Aorta (tissue), 5 donors: ENCODE measurements at regions not wholly inside any gene's neighbourhood (a gene's known extent, or its start where the extent isn't known, plus 50 kb on each side); places are given as distances from the start of the nearest gene placed in this dataset.
"Not testable (repeated sequence)": the region's sequence is repeated elsewhere in the genome, so short reads cannot be mapped to it uniquely, and the experiment has no call there.

Source experiments
- ATAC-seq: fragments of 200-7000 bp; cut with Tn5 transposase; one replicate; pipeline ENCODE4 v1.9.1; 2022; ENCODE audit warnings: moderate library complexity; ENCODE audit not compliant: low FRiP score
- DNase-seq, 2 donors: peaks; one replicate each; pipeline ENCODE4 v3.0.0-alpha.2; 2020
- H3K27ac ChIP-seq, 2 donors: one replicate each; pipeline ENCODE4 v1.5.1; 2013; ENCODE audit warnings: low read length in 2 of 2, mild to moderate bottlenecking in 2 of 2, moderate library complexity in 2 of 2, control low read depth in 1 of 2, inconsistent platforms in 1 of 2, low read depth in 1 of 2
- H3K27me3 ChIP-seq, 2 donors: one replicate each; pipeline ENCODE4 v1.6.1; 2013; ENCODE audit warnings: control low read depth in 1 of 2, low read length in 1 of 2, mild to moderate bottlenecking in 1 of 2, moderate library complexity in 1 of 2; ENCODE audit not compliant: insufficient read depth in 2 of 2, control insufficient read depth in 1 of 2
- H3K36me3 ChIP-seq, 2 donors: one replicate each; pipeline ENCODE4 v1.6.1; 2013; ENCODE audit warnings: control low read depth in 1 of 2, low read length in 1 of 2, mild to moderate bottlenecking in 1 of 2; ENCODE audit not compliant: insufficient read depth in 2 of 2, control insufficient read depth in 1 of 2
- H3K4me1 ChIP-seq, 2 donors: one replicate each; pipeline ENCODE4 v1.6.1; 2013; ENCODE audit warnings: low read length in 2 of 2, control low read depth in 1 of 2, mild to moderate bottlenecking in 1 of 2, moderate library complexity in 1 of 2; ENCODE audit not compliant: insufficient read depth in 2 of 2, control insufficient read depth in 1 of 2
- H3K4me3 ChIP-seq, 2 donors: one replicate each; pipeline ENCODE4 v1.5.1; 2013; ENCODE audit warnings: low read length in 2 of 2, control low read depth in 1 of 2, mild to moderate bottlenecking in 1 of 2
- H3K9me3 ChIP-seq: one replicate; pipeline ENCODE4 v1.6.1; 2013; ENCODE audit warnings: mild to moderate bottlenecking, low read length; ENCODE audit not compliant: control insufficient read depth
- WGBS, 2 donors: extraction: QIAGEN DNeasy Blood & Tissue Kit; methylation state at CpG; one replicate each; pipeline ENCODE4 v1.1.7; 2013; 5-methylcytosine and 5-hydroxymethylcytosine counted together
- intact Hi-C, 2 donors: fragments of 100-400 bp; cut with DNase I; formaldehyde crosslinking; loops; one replicate each; pipeline versions ENCODE4 v1.14.2 to v1.15.0; 2022
- donor health status: healthy with polysubstance abuse.
- donor health status: Bipolar disorder and iron deficiency.
- donor health status: DM: no; HTN: no; CAD: no.
- donor health status: DM: no; HTN: no; CAD: no.
- donor health status: DM: yes; HTN: yes; CAD: no.

DNA sequence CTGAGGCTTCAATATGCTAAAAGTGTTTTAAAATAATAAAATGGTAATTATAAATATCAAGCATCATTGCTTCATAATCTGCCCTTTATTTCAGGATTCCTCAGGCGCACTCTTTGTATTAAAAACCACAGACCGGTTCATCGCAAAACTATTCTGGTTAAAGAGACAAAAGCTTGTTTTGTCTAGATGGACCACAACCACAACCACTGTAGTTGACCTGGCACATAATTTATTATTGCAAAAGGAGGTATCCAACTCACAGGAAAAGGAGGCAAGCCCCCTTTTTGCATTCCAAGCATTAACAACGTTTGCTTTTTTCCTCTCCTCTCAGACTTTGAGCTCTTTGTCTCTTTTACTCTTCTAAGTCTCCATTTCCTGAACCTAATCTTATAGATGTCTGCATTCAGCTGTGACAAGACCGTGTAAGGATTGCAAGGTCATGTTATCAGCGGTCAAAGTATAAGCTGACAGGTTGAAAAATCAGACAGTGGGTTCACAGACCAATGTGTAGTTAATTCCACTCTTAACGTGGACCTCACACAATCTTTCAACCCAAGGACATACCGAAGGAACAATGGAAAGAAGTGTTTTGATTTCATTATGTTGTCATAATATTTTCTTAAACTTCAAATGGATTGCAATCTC lies 1057.6 kb downstream of the GALC start:
- DNase-seq (no peak), ATAC-seq (no peak)
- Histone ChIP-seq H3K36me3 (no peaks in the 10 kb centered on the region), H3K27ac (no peak overlapping the region), H3K27me3 (no peaks in the 10 kb centered on the region), H3K9me3 (peaks cover 3% of the 10 kb centered on the region), H3K4me3 (no peak overlapping the region), H3K4me1 (no peaks in the 10 kb centered on the region)
- intact Hi-C loops, result no loop called here
- 37 to 39% methylated on average over 8 of the region's 8 CpGs for WGBS, 2 donors

DNA sequence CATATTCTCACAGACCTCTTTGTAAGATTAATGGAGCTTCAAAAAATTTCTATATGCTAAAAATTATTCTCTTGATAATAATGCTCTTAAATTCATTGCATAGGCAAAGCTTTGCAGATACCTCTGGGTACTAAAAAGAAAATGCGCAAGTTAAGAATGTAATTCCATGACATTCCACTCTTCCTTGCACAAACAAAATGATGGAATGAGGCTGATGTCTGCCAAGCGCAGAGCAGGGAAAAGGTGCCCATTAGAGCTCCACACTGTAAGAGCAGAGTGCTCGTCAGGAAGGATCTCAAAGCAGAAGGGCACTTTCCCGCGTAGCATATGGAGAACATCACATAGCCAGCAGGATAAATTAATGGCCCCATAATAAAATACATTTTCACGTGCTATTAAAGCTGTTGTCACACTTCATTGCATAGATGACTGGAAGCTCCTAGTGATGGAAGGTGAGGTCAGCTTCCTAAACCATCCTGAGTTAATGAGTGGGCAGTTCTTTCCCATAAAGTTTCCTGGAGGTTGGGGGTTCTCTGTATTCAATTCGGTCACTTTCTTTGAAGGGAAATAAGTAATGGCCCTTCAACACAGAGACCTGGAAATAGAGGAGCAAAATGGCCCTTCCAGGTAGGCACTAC lies 1058.9 kb downstream of the GALC start:
- Histone ChIP-seq H3K4me1 (no peaks in the 10 kb centered on the region), H3K27ac (no peak overlapping the region), H3K36me3 (no peaks in the 10 kb centered on the region), H3K9me3 (peaks cover 1% of the 10 kb centered on the region), H3K27me3 (no peaks in the 10 kb centered on the region), H3K4me3 (no peak overlapping the region)
- no peak for ATAC-seq
- intact Hi-C loops, result no loop called here
- 67 to 74% methylated on average over 7 of the region's 7 CpGs for WGBS, 2 donors
- no peak for DNase-seq

DNA sequence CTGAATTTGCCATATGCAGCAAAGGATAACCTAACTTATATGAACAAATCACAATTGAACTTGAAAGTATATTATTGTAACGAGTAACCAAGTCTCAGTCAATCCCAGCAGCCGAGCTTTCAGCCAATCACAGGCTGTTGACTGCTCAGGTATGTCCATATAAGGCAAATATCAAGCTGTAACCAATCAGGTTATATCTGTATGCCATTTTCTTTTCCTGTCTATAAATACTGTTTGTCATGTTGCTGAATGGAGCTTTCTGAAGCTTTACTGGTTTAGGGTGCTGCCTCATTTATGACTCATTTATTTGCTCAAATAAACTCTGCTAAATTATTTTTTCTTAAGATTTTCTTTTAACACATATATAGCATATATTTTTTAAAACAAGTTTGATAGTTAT lies 1059.5 kb downstream of the GALC start:
- no peaks in the 10 kb centered on the region for H3K36me3 ChIP-seq
- intact Hi-C loops, result no loop called here
- no peak overlapping the region for H3K4me3 ChIP-seq
- DNase-seq (no peak), ATAC-seq (no peak)
- H3K9me3 ChIP-seq, result peaks cover 1% of the 10 kb centered on the region
- no peaks in the 10 kb centered on the region for H3K27me3 ChIP-seq
- WGBS, 2 donors, result 85 to 92% methylated on average over 2 of the region's 2 CpGs
- H3K27ac ChIP-seq, result no peak overlapping the region
- H3K4me1 ChIP-seq, result no peaks in the 10 kb centered on the region

DNA sequence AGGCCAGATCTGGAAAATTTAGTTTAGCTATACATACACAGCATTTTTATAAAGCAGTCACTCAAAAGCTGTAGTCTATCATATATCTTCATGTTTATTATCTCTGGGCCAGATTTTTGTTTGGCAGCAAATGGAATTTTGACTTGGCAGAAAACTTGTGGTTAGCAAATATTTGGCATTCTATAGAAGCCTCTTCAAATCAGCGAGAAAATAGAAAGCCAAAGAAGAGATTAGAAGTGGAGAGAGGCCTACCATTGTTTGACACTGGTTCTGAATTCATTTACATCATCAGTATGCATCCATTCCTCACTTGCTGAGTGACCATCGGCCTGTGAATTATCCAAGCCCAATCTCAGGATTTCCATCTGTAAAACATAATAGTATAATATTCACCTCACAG lies 1077.6 kb downstream of the GALC start:
- Histone ChIP-seq H3K27me3 (no peaks in the 10 kb centered on the region), H3K9me3 (no peaks in the 10 kb centered on the region), H3K36me3 (no peaks in the 10 kb centered on the region), H3K4me1 (no peaks in the 10 kb centered on the region), H3K27ac (no peak overlapping the region), H3K4me3 (no peak overlapping the region)
- WGBS, 2 donors, result 32 to 44% methylated on average over 2 of the region's 2 CpGs
- intact Hi-C loops, result no loop called here
- ATAC-seq, result no peak
- DNase-seq, result no peak

DNA sequence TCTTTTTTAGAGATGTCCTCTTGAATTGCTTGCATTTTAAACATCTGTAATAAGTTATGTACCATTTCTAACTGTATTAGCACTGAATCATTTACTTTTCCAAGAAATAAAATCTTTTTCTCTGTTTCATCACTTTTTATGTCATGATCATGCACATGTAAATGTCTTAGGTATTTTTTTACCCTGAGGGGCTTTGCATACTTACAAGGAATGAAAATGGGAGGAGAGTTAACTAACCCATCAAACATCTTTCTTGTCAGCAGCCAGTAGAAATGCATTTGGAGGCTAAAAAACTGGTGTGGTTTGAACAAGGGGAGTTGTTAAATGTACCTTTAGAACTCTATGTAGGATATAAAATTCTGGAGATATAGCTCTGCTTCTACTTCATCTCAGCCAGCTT lies 1080.3 kb downstream of the GALC start:
- Histone ChIP-seq H3K36me3 (no peaks in the 10 kb centered on the region), H3K4me3 (no peak overlapping the region), H3K9me3 (no peaks in the 10 kb centered on the region), H3K27me3 (no peaks in the 10 kb centered on the region), H3K4me1 (no peaks in the 10 kb centered on the region), H3K27ac (no peak overlapping the region)
- intact Hi-C loops, result no loop called here
- DNase-seq, result no peak
- ATAC-seq, result no peak

DNA sequence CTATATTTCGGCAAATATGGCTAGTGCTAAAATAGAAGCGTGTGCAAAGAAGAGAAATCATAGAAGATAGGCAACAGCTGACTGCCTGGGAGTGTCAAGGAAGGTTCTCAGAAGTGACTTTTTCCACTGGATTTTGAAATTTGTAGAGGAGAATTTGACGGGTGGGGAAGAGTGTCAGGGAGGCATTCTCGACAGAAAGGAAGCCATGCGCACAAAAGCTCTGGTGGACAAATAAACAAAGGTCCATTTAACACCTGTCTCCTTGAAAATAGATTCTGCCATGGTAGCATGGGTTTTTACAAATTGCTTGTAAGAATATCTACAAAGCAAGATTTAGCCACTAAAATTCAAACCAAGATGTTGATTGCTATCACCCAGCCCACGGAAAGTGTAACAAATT lies 1081.5 kb downstream of the GALC start:
- 77 to 82% methylated on average over 6 of the region's 6 CpGs for WGBS, 2 donors
- H3K4me1 ChIP-seq, result no peaks in the 10 kb centered on the region
- no peaks in the 10 kb centered on the region for H3K27me3 ChIP-seq
- intact Hi-C loops, result no loop called here
- DNase-seq, result no peak
- no peaks in the 10 kb centered on the region for H3K9me3 ChIP-seq
- no peak overlapping the region for H3K27ac ChIP-seq
- ATAC-seq, result no peak
- H3K36me3 ChIP-seq, result no peaks in the 10 kb centered on the region
- H3K4me3 ChIP-seq, result no peak overlapping the region

DNA sequence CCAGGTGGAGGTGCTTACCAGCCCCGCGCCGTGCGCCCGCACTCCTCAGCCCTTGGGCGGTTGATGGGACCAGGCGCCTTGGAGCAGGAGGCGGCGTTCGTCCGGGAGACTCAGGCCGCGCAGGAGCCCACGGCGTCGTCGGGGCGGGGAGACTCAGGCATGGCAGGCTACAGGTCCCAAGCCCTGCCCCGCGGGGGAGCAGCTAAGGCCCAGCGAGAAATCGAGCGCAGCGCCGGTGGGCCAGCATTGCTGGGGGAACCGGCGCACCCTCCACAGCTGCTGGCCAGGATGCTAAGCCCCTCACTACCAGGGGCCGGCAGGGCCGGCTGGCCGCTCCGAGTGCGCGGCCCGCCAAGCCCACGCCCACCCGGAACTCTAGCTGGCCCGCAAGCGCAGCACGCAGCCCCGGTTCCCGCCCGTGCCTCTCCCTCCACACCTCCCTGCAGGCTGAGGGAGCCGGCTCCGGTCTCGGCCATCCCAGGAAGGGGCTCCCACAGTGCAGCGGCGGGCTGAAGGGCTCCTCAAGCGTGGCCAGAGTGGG lies 1087.5 kb downstream of the GALC start:
- H3K27ac ChIP-seq, H3K4me3 ChIP-seq, H3K27me3 ChIP-seq, H3K4me1 ChIP-seq, H3K9me3 ChIP-seq, H3K36me3 ChIP-seq, intact Hi-C loops, ATAC-seq: not testable (repeated sequence)
- 96 to 97% methylated on average over 37 to 48 of the region's 48 CpGs for WGBS, 2 donors
- peak in 1 of 2 donors; percentile 64 for DNase-seq

DNA sequence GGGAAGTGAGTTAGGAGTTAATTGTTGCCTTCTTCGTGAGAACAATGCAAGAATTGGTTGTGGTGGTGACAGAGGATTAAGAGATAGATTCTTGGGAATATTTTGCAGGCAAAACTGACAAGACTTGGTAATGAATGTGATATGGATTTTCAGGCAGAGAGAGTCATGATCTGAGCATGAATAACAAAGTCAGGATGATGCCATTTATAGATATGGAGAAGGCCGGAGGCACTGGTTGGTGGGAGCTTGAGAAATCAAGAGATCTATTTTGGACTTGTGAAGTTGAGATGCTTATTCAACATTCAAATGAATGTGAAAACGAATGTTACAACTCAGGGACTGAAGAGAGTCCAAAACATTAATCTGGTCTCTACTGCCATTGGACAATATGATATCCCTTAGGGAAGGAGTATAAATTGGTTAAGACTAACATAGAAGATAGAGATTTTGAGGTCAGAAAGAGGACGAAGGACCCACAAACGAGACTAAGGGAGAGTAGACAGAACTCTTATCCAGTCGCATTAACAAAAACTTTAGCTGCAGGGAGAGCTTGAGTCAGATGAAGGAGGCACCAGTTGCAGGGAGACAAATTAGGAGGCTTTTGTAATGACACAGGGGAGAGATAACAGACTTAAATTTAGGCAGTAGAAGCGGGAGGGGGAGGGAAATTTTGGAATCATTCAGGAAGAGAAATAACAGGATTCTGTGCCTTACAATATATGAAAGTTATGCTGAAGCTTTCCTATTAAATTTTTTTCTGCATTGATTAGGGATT lies 1090.6 kb downstream of the GALC start:
- Histone ChIP-seq H3K27me3 (no peaks in the 10 kb centered on the region), H3K36me3 (no peaks in the 10 kb centered on the region), H3K4me3 (no peak overlapping the region), H3K4me1 (no peaks in the 10 kb centered on the region), H3K9me3 (no peaks in the 10 kb centered on the region), H3K27ac (no peak overlapping the region)
- WGBS, 2 donors, result 49 to 50% methylated on average over 7 of the region's 7 CpGs
- DNase-seq (no peak), ATAC-seq (no peak)
- intact Hi-C loops, result no loop called here
